ENCODE measurements at regions not wholly inside any gene's neighbourhood (a gene's known extent, or its start where the extent isn't known, plus 50 kb on each side); places are given as distances from the start of the nearest gene placed in this dataset.
"Not testable (repeated sequence)": the region's sequence is repeated elsewhere in the genome, so short reads cannot be mapped to it uniquely, and the experiment has no call there.

- no peak for DNase-seq (ENCODE audit: low read depth)
Measured at GRCh38 chr5:32534041-32534440, 51.3 kb upstream of the SUB1 start.

- no peak for DNase-seq (ENCODE audit: low read depth)
Measured at GRCh38 chr5:32531885-32532520, 53.4 kb upstream of the SUB1 start.

- DNase-seq (ENCODE audit: low read depth), result not testable (repeated sequence)
Measured at GRCh38 chr5:32527321-32527720, 58.0 kb upstream of the SUB1 start.

- no peak for DNase-seq (ENCODE audit: low read depth)
Measured at GRCh38 chr5:32526810-32527209, 58.5 kb upstream of the SUB1 start.

GRCh38 chr5:32523625-32524024 is 61.7 kb upstream of the SUB1 start:
- DNase-seq (ENCODE audit: low read depth), result no peak

- DNase-seq (ENCODE audit: low read depth), result no peak
Measured at GRCh38 chr5:32522429-32523143, 62.8 kb upstream of the SUB1 start.

- DNase-seq (ENCODE audit: low read depth), result no peak
Measured at GRCh38 chr5:32521481-32521880, 63.9 kb upstream of the SUB1 start.

- no peak for DNase-seq (ENCODE audit: low read depth)
Measured at GRCh38 chr5:32520972-32521371, 64.4 kb upstream of the SUB1 start.

- DNase-seq (ENCODE audit: low read depth), result no peak
Measured at GRCh38 chr5:32520356-32520755, 65.0 kb upstream of the SUB1 start.

GRCh38 chr5:32519508-32519907 is 65.8 kb upstream of the SUB1 start:
- no peak for DNase-seq (ENCODE audit: low read depth)

GRCh38 chr5:32514806-32515205 is 70.3 kb upstream of the ZFR start:
- DNase-seq (ENCODE audit: low read depth), result no peak

GRCh38 chr5:32512926-32513325 is 68.4 kb upstream of the ZFR start:
- no peak for DNase-seq (ENCODE audit: low read depth)

GRCh38 chr5:32511776-32512374 is 67.3 kb upstream of the ZFR start:
- DNase-seq (ENCODE audit: low read depth), result no peak

GRCh38 chr5:32510860-32511259 is 66.3 kb upstream of the ZFR start:
- DNase-seq (ENCODE audit: low read depth), result no peak

- DNase-seq (ENCODE audit: low read depth), result no peak
Measured at GRCh38 chr5:32508806-32509805, 64.6 kb upstream of the ZFR start.

GRCh38 chr5:32507738-32508434 is 63.3 kb upstream of the ZFR start:
- DNase-seq (ENCODE audit: low read depth), result no peak

- DNase-seq (ENCODE audit: low read depth), result peak; percentile 87
Measured at GRCh38 chr5:32506799-32507198, 62.3 kb upstream of the ZFR start.

GRCh38 chr5:32506201-32506661 is 61.7 kb upstream of the ZFR start:
- no peak for DNase-seq (ENCODE audit: low read depth)

- no peak for DNase-seq (ENCODE audit: low read depth)
Measured at GRCh38 chr5:32505756-32506155, 61.2 kb upstream of the ZFR start.

- no peak for DNase-seq (ENCODE audit: low read depth)
Measured at GRCh38 chr5:32504989-32505596, 60.6 kb upstream of the ZFR start.

Measured in HS-27A (cell line).